Heart right ventricle (tissue), 16 donors: ENCODE measurements at regions not wholly inside any gene's neighbourhood (a gene's known extent, or its start where the extent isn't known, plus 50 kb on each side); places are given as distances from the start of the nearest gene placed in this dataset.

Experiments used
- ATAC-seq, 8 donors: fragments of 200-7000 bp; cut with Tn5 transposase; one replicate each; pipeline ENCODE4 v1.9.1; 2020; ENCODE audit warnings: mild to moderate bottlenecking in 8 of 8, moderate library complexity in 8 of 8, moderate number of reproducible peaks in 1 of 8
- DNase-seq, 2 donors: peaks; one replicate each; pipeline ENCODE4 v3.0.0-alpha.2; 2020
- H3K27ac ChIP-seq, 10 donors: fragments of 200-600 bp; sonication (generic) in 2 of 10; one replicate each; pipeline versions ENCODE4 v1.5.0 to v1.8.0; 2020 to 2022; ENCODE audit warnings: mild to moderate bottlenecking in 3 of 10
- H3K27me3 ChIP-seq, 7 donors: fragments of 200-600 bp; one replicate each; pipeline ENCODE4 v1.8.0; 2021 to 2022; ENCODE audit warnings: mild to moderate bottlenecking in 2 of 7
- H3K36me3 ChIP-seq, 9 donors: fragments of 200-600 bp; sonication (generic) in 1 of 9; one replicate each; pipeline versions ENCODE4 v1.5.0 to v1.8.0; 2020 to 2022; ENCODE audit warnings: mild to moderate bottlenecking in 2 of 9
- H3K4me1 ChIP-seq, 9 donors: fragments of 200-600 bp; sonication (generic) in 1 of 9; one replicate each; pipeline versions ENCODE4 v1.5.0 to v1.8.0; 2020 to 2022; ENCODE audit warnings: mild to moderate bottlenecking in 4 of 9
- H3K4me3 ChIP-seq, 10 donors: fragments of 200-600 bp; sonication (generic) in 2 of 10; one replicate each; pipeline versions ENCODE4 v1.5.0 to v1.8.0; 2020 to 2022; ENCODE audit warnings: mild to moderate bottlenecking in 7 of 10, moderate library complexity in 2 of 10
- H3K9me3 ChIP-seq, 11 donors: fragments of 200-600 bp in 10 of 11; sonication (generic) in 2 of 11; one replicate each; pipeline versions ENCODE4 v1.5.0 to v1.8.0; 2013 to 2022; ENCODE audit warnings: mild to moderate bottlenecking in 2 of 11, control low read depth in 1 of 11, moderate library complexity in 1 of 11
- CTCF ChIP-seq, 9 donors: fragments of 200-600 bp; sonication (generic) in 2 of 9; IDR thresholded peaks; one replicate each; pipeline versions ENCODE4 v1.5.0 to v1.8.0; 2021 to 2022; ENCODE audit warnings: antibody characterized with exemption in 9 of 9, mild to moderate bottlenecking in 5 of 9, moderate library complexity in 1 of 9
- WGBS, 2 donors: extraction: QIAGEN DNeasy Blood & Tissue Kit; methylation state at CpG; one replicate each; pipeline ENCODE4 v1.1.7; 2013; ENCODE audit warnings: inconsistent platforms in 1 of 2; 5-methylcytosine and 5-hydroxymethylcytosine counted together
- intact Hi-C, 10 donors: fragments of 100-400 bp; cut with DNase I; formaldehyde crosslinking; loops; one replicate each; pipeline versions ENCODE4 v1.11.1 to v1.14.2; 2022
- donor health status: Arrhythmogenic right ventricular cardiomyopathy.
- donor health status: ischemic (EF 13 %, LVEDD 7.1; RV severe dilation, severe dysfunction).
- donor health status: healthy with polysubstance abuse.
- donor health status: DM: no; HTN: yes; CAD: no.
- donor health status: DM: no; HTN: no; CAD: no.
- donor health status: ischemic (EF 25% LVEDD 6.9; RV normal size, moderate dysfunction).
- donor health status: ischemic (EF 25% LVEDD 5.7; RV mildly dilated, moderate dysfunction).
- donor health status: healthy.
- donor health status: DM: yes; HTN: yes; CAD: no.
- donor health status: Ischemic cardiomyopathy.
- donor health status: ischemic (EF 35%, LVEDD 5.7; RV mildly dilated, moderate dysfunction).
- donor health status: nonischemic (EF 11% LVEDD 7.7; RV severe dilation, severe dysfunction).
- donor health status: DM: yes; HTN: yes; CAD: no.
- donor health status: PGD.
- donor health status: ischemic (EF 29% LVEDD 5.4; RV normal size, mild dysfunction).
- donor health status: nonischemic (EF 23%, LVEDD 6.1; RV moderate dilation, normal function).

GRCh38 chr3:162166543-162166942 lies 669.9 kb downstream of the OTOL1 start:
- no peak for TF ChIP-seq CTCF (IDR thresholded peaks at IDR 0.05)
- no peak overlapping the region for H3K4me3 ChIP-seq
- no peak for ATAC-seq
- no peak for DNase-seq
- no peak overlapping the region for H3K27ac ChIP-seq
- WGBS, 2 donors, result 73 to 77% methylated on average over 3 of the region's 3 CpGs
- H3K36me3 ChIP-seq, result no peaks in the 10 kb centered on the region
- H3K9me3 ChIP-seq, result peaks cover 0 to 4% (median 0%) of the 10 kb centered on the region in 11 donors
- no peaks in the 10 kb centered on the region for H3K27me3 ChIP-seq
- intact Hi-C loops, result no loop called here
- H3K4me1 ChIP-seq, result peaks cover 0 to 6% (median 0%) of the 10 kb centered on the region in 9 donors

DNA sequence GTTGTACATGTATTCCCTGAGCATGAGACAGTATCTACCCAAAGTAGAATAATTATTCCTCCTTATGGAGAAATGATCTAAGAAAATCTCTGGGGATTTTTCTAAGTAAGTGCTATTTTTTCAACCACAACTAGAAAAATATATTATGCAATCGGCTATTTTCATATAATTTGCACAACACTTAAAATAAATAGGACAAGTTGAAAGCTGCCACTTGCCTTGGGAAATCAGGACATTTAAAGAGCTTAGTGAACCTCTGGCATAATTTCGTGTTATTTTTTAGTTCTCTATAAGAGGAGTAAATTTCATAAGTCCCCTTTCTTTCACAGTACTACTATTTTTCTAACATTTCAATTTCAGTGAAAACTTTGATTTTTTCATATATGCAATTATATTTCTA lies 672.1 kb downstream of the OTOL1 start:
- no peak for ATAC-seq
- H3K36me3 ChIP-seq, result no peaks in the 10 kb centered on the region

GRCh38 chr3:162170581-162170980 lies 674.0 kb downstream of the OTOL1 start:
- no peaks in the 10 kb centered on the region for H3K27me3 ChIP-seq
- peaks cover 0 to 6% (median 0%) of the 10 kb centered on the region in 9 donors for H3K4me1 ChIP-seq
- 43 to 71% methylated on average over 1 of the region's 1 CpG for WGBS, 2 donors
- no peak overlapping the region for H3K27ac ChIP-seq
- intact Hi-C loops, result no loop called here
- ATAC-seq (no peak), DNase-seq (no peak)
- no peak overlapping the region for H3K4me3 ChIP-seq
- no peak for TF ChIP-seq CTCF (IDR thresholded peaks at IDR 0.05)
- H3K36me3 ChIP-seq, result no peaks in the 10 kb centered on the region
- H3K9me3 ChIP-seq, result peaks cover 0 to 24% (median 0%) of the 10 kb centered on the region in 11 donors

More for the DNA sequence above, 672.1 kb downstream of the OTOL1 start:
- Histone ChIP-seq H3K27ac (no peak overlapping the region), H3K27me3 (no peaks in the 10 kb centered on the region), H3K4me3 (no peak overlapping the region), H3K9me3 (peaks cover 0 to 23% (median 0%) of the 10 kb centered on the region in 11 donors), H3K4me1 (peaks cover 0 to 6% (median 0%) of the 10 kb centered on the region in 9 donors)
- no peak for TF ChIP-seq CTCF (IDR thresholded peaks at IDR 0.05)
- 63 to 70% methylated on average over 2 of the region's 2 CpGs for WGBS, 2 donors
- DNase-seq, result no peak
- intact Hi-C loops, result no loop called here

DNA sequence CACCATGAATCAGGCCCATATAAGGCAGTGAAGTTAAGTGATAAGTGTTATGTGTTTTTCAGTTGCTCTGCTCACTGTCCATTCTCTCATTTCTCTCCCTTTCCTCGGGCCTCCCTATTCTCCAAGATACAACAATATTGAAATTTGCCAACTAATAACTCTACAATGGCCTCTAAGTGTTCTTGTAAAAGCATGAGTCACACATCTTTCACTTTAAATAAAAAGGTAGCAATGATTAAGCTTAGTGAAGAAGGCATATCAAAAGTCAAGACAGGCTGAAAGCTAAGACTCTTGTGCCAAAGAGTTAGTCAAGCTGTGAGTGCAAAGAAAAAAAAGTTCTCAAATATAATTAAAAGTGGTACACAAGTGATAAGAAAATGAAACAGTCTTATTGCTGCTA lies 675.4 kb downstream of the OTOL1 start:
- peaks cover 0 to 24% (median 0%) of the 10 kb centered on the region in 11 donors for H3K9me3 ChIP-seq
- no peak overlapping the region for H3K4me3 ChIP-seq
- H3K27ac ChIP-seq, result no peak overlapping the region
- H3K4me1 ChIP-seq, result peaks cover 0 to 6% (median 0%) of the 10 kb centered on the region in 9 donors
- ATAC-seq (no peak), DNase-seq (no peak)
- intact Hi-C loops, result no loop called here
- no peak for TF ChIP-seq CTCF (IDR thresholded peaks at IDR 0.05)
- H3K36me3 ChIP-seq, result no peaks in the 10 kb centered on the region
- WGBS, 2 donors, result 62 to 67% methylated on average over 1 of the region's 1 CpG
- H3K27me3 ChIP-seq, result no peaks in the 10 kb centered on the region
